CD1c-positive myeloid dendritic cell (primary cell): ENCODE measurements at regions not wholly inside any gene's neighbourhood (a gene's known extent, or its start where the extent isn't known, plus 50 kb on each side); places are given as distances from the start of the nearest gene placed in this dataset.

Experiments
- DNase-seq: peaks from one replicate; pipeline ENCODE4 v3.0.0-alpha.2; 2016; ENCODE audit errors: extremely low spot score

GRCh38 chr12:91577586-91578539 lies 395.2 kb upstream of the DCN start:
- peak; percentile 41 for DNase-seq

- no peak for DNase-seq
These were observed 393.8 kb upstream of the DCN start for GRCh38 chr12:91576432-91576831.

- DNase-seq: no peak
These were observed 393.0 kb upstream of the DCN start for GRCh38 chr12:91575630-91576029.

- no peak for DNase-seq
These were observed 392.4 kb upstream of the DCN start for GRCh38 chr12:91574975-91575374.

GRCh38 chr12:91574391-91574790 lies 391.8 kb upstream of the DCN start:
- DNase-seq: no peak

- no peak for DNase-seq
These were observed 390.3 kb upstream of the DCN start for GRCh38 chr12:91572869-91573268.

- DNase-seq: no peak
These were observed 384.5 kb upstream of the DCN start for GRCh38 chr12:91567100-91567485.

DNA sequence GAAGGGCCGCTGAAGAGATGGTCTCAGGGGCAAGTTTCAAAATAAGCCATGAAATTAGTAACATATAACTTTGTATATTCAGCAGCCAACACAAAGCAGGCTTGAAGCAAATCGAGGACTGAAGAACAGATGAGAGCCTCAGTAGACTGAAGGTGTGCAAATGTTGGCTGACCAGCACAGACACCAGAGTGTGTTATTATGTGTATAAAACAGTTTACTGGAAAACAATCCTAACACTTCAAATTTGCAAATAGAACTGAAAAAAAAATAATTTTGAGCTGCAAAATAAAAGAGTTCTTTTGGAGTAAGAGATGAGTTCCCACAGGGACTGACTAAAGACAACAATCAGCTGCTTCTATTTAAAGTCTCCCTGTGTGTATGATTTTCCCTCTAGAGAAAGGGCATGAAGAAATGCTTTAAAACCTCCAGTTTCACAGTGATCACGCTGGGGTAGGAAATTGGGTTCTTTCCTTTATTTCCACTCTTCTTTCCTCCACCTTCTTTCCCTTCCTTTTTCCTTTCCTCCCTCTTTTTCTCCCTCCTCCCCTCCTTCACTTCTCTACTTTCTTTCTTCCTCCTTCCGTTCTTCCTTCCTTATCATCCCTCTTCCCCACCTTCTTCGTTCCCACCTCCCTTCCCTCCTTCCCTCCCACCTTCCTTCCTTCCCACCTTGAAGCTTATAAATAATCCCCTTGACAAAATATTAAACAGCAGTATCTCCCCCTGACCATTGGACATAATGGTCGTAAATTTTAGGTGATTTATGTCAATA lies 383.9 kb upstream of the DCN start:
- no peak for DNase-seq

- no peak for DNase-seq
These were observed 383.2 kb upstream of the DCN start for GRCh38 chr12:91565846-91566245.

DNA sequence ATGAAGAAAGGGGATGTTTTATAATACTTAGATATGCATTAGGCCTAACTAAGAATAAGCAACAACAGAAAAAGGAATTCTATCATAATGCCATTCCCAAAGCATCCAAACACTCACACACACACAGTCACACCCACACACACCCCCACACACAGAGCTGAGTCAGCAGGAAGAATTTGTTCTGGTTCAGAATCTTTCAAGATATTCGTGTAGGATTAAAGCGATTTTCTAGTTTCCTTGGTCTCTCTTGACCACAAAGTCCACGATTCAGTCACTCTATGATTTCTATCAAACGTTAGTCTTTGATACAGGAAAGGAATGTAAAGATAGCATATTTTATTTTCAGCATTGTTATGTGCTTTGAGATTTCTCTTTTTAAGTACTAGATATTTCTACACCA lies 382.6 kb upstream of the DCN start:
- DNase-seq: no peak

- DNase-seq: no peak
These were observed 380.6 kb upstream of the DCN start for GRCh38 chr12:91563011-91563765.

- no peak for DNase-seq
These were observed 379.9 kb upstream of the DCN start for GRCh38 chr12:91562476-91562875.

- DNase-seq: no peak
These were observed 379.3 kb upstream of the DCN start for GRCh38 chr12:91561958-91562325.

DNA sequence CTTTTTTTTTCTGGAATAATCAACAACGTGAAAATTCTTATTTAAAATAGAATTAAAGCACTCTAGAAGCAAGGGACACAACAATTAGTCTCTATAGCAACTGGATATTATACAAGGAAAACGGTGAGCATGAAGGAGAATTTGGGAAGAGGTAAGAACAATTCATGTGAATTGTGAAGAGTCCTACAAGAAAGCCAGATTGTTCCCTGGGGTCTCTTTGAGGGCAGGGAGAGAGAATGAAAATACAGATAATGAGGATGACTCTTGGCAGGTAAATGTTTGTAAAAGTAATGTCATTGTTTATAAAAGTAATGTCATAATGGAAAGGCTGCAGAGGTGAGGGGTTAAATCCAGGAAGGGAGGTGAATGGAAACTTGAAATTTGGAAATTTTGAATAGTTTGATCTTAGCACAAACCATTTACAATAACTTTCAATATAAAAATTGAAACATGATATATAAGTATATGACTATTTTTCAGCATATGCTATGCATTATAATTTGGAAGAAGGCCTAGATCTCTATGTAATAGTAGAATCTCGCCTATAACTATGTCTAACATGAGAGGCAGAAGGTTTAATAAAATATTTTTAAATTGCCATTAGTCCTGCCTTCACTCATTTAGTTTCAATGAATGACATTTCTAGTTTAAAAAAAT lies 378.8 kb upstream of the DCN start:
- DNase-seq: no peak

GRCh38 chr12:91556909-91557308 lies 374.3 kb upstream of the DCN start:
- no peak for DNase-seq

GRCh38 chr12:91555436-91556415 lies 373.1 kb upstream of the DCN start:
- no peak for DNase-seq

DNA sequence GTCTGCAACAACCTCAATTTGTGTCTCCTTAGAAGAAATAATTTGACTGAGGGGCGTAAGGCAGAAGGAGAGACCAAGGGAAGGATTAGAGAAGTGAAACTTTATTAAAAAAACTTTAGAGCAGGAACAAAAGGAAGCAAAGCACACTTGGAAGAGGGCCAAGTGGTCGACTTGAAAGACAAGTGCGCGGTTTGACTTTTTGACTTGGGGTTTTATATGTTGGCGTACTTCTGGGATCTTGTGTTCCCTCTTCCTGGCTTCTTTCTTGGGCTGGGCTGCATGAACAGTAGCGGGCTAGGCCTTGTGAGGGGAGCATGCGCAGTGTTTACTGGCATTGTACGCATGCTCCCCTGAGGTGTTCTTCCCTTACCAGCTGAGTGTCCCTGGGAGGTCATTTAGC lies 369.3 kb upstream of the DCN start:
- DNase-seq: peak; percentile 55

DNA sequence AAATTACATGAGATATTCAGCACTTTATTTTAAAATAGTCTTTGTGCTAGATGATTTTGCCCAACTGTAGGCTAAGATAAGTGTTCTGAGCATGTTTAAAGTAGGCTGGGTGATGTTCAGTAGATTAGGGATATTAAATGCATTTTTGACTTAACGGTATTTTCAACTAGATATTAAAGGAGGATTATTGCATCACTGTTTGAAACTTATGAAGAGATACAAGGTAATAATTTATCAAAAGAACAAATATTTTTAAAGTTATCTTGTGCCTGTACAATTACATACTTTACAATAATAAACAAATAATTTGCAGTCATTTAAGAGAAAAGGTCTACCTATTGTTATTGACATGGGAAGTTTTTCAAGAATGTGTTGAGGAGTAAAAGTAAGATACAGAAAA lies 368.6 kb upstream of the DCN start:
- no peak for DNase-seq

- DNase-seq: no peak
These were observed 360.0 kb upstream of the DCN start for GRCh38 chr12:91542666-91543065.

GRCh38 chr12:91542067-91542466 lies 359.4 kb upstream of the DCN start:
- DNase-seq: no peak

- no peak for DNase-seq
These were observed 355.8 kb upstream of the DCN start for GRCh38 chr12:91538418-91538817.
